ENCODE measurements at regions not wholly inside any gene's neighbourhood (a gene's known extent, or its start where the extent isn't known, plus 50 kb on each side); places are given as distances from the start of the nearest gene placed in this dataset.

- no peak for TF ChIP-seq CTCF (conservative IDR thresholded peaks at IDR 0.05)
- no peak overlapping the region for H3K27ac ChIP-seq
Measured at GRCh38 chr4:130329036-130329435, 1233.1 kb downstream of the C4orf33 start.

GRCh38 chr4:130333241-130333759 is 1237.3 kb downstream of the C4orf33 start:
- TF ChIP-seq CTCF (conservative IDR thresholded peaks at IDR 0.05) = no peak
- H3K27ac ChIP-seq = no peak overlapping the region

GRCh38 chr4:130335417-130336194 is 1239.7 kb downstream of the C4orf33 start:
- TF ChIP-seq CTCF (conservative IDR thresholded peaks at IDR 0.05) = no peak

GRCh38 chr4:130336585-130337217 is 1240.7 kb downstream of the C4orf33 start:
- TF ChIP-seq CTCF (conservative IDR thresholded peaks at IDR 0.05) = peak; percentile 56
- H3K27ac ChIP-seq = no peak overlapping the region

More at GRCh38 chr4:130335417-130336194, 1239.7 kb downstream of the C4orf33 start:
- H3K27ac ChIP-seq = no peak overlapping the region

GRCh38 chr4:130338851-130339250 is 1242.9 kb downstream of the C4orf33 start:
- no peak for TF ChIP-seq CTCF (conservative IDR thresholded peaks at IDR 0.05)
- no peak overlapping the region for H3K27ac ChIP-seq

- H3K27ac ChIP-seq = no peak overlapping the region
- no peak for TF ChIP-seq CTCF (conservative IDR thresholded peaks at IDR 0.05)
Measured at GRCh38 chr4:130349745-130350144, 1253.8 kb downstream of the C4orf33 start.

- no peak overlapping the region for H3K27ac ChIP-seq
- TF ChIP-seq CTCF (conservative IDR thresholded peaks at IDR 0.05) = no peak
Measured at GRCh38 chr4:130356873-130357272, 1260.9 kb downstream of the C4orf33 start.

Data from VCaP (cell line).